ENCODE measurements at regions not wholly inside any gene's neighbourhood (a gene's known extent, or its start where the extent isn't known, plus 50 kb on each side); places are given as distances from the start of the nearest gene placed in this dataset.

GRCh38 chr2:155905657-155906056, 426.9 kb downstream of the NR4A2 start:
- Histone ChIP-seq H3K4me2 (ENCODE audit: insufficient read depth, low read length) (no peak overlapping the region), H3K9ac (replicated peaks; ENCODE audit: extremely low read depth, insufficient read depth, low read length) (no peak overlapping the region), H2AFZ (ENCODE audit: low read depth, low read length) (no peak overlapping the region), H3K9me3 (replicated peaks; ENCODE audit: control insufficient read depth, insufficient read depth, low read length) (no peaks in the 10 kb centered on the region), H3K36me3 (ENCODE audit: control insufficient read depth in 2 of 2, extremely low read depth in 1 of 2, insufficient read depth in 2 of 2, low read length in 2 of 2) (no peaks in the 10 kb centered on the region), H3K79me2 (ENCODE audit: control insufficient read depth, insufficient read depth, low read length) (no peaks in the 10 kb centered on the region), H3K4me3 (replicated peaks in 1 of 3; ENCODE audit: insufficient read depth in 1 of 3, low read depth in 1 of 3, low read length in 3 of 3) (no peak overlapping the region), H3K4me1 (ENCODE audit: control insufficient read depth, extremely low read depth, insufficient read depth, low read length) (no peaks in the 10 kb centered on the region), H3K27ac (ENCODE audit: insufficient read depth, low read depth, low read length) (no peak overlapping the region), H4K20me1 (replicated peaks; ENCODE audit: control insufficient read depth, extremely low read depth, insufficient read depth, low read length) (no peaks in the 10 kb centered on the region), H3K9me1 (replicated peaks; ENCODE audit: control insufficient read depth, extremely low read depth, insufficient read depth, low read length) (no peaks in the 10 kb centered on the region), H3K27me3 (ENCODE audit: control insufficient read depth in 2 of 2, insufficient read depth in 2 of 2, low read length in 2 of 2) (no peaks in the 10 kb centered on the region)
- FAIRE-seq (no peak), DNase-seq (ENCODE audit: low read depth, low spot score) (no peak)
- intact Hi-C loops (cut with micrococcal nuclease), result no loop called here
- BruUV-seq (replicated peaks), result no TSS peak
- TF ChIP-seq MYC (IDR thresholded peaks at IDR 0.05; ENCODE audit: low read depth, low read length) (no peak), POLR2AphosphoS5 (IDR thresholded peaks at IDR 0.05; ENCODE audit: insufficient read depth, low read depth, low read length) (no peak), EZH2 (IDR thresholded peaks at IDR 0.05; ENCODE audit: borderline replicate concordance, low read depth, low read length, severe bottlenecking) (no peak), POLR2A (IDR thresholded peaks at IDR 0.05; ENCODE audit: low read depth, low read length) (no peak), JUN (IDR thresholded peaks at IDR 0.05; ENCODE audit: borderline replicate concordance, insufficient read depth, insufficient read length, low read depth) (no peak), GATA2 (IDR thresholded peaks at IDR 0.05; ENCODE audit: insufficient read depth, insufficient read length, low read depth, low read length) (no peak), FOS (IDR thresholded peaks at IDR 0.05; ENCODE audit: borderline replicate concordance, insufficient read depth, low read length) (no peak)
- TF ChIP-seq, protein P1, sequence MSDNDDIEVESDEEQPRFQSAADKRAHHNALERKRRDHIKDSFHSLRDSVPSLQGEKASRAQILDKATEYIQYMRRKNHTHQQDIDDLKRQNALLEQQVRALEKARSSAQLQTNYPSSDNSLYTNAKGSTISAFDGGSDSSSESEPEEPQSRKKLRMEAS (IDR thresholded peaks at IDR 0.05; ENCODE audit: insufficient read depth, insufficient read length), result no peak
- TF ChIP-seq, protein P2, sequence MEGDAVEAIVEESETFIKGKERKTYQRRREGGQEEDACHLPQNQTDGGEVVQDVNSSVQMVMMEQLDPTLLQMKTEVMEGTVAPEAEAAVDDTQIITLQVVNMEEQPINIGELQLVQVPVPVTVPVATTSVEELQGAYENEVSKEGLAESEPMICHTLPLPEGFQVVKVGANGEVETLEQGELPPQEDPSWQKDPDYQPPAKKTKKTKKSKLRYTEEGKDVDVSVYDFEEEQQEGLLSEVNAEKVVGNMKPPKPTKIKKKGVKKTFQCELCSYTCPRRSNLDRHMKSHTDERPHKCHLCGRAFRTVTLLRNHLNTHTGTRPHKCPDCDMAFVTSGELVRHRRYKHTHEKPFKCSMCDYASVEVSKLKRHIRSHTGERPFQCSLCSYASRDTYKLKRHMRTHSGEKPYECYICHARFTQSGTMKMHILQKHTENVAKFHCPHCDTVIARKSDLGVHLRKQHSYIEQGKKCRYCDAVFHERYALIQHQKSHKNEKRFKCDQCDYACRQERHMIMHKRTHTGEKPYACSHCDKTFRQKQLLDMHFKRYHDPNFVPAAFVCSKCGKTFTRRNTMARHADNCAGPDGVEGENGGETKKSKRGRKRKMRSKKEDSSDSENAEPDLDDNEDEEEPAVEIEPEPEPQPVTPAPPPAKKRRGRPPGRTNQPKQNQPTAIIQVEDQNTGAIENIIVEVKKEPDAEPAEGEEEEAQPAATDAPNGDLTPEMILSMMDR (IDR thresholded peaks at IDR 0.05; ENCODE audit: extremely low read depth in 1 of 2, insufficient read depth in 1 of 2, low read depth in 1 of 2, low read length in 2 of 2), result no peak
- ChIA-PET POLR2A (no interaction called here), CTCF (no interaction called here)
- dilution Hi-C loops (cut with MboI; ENCODE audit: extremely low pct_ligation_motif_present, low sequenced_read_pairs), result no loop called here
